ENCODE measurements at regions not wholly inside any gene's neighbourhood (a gene's known extent, or its start where the extent isn't known, plus 50 kb on each side); places are given as distances from the start of the nearest gene placed in this dataset.
A peak's percentile ranks its signal among the peaks of the same experiment; 100 is the strongest.
"Not testable (repeated sequence)": the region's sequence is repeated elsewhere in the genome, so short reads cannot be mapped to it uniquely, and the experiment has no call there.

- Histone ChIP-seq H3K36me3 (ENCODE audit: control insufficient read depth in 2 of 2, insufficient read depth in 1 of 2, low read length in 2 of 2) (no peaks in the 10 kb centered on the region), H3K9me3 (ENCODE audit: control insufficient read depth, insufficient read depth, low read depth, low read length) (no peaks in the 10 kb centered on the region), H3K4me1 (ENCODE audit: control insufficient read depth, insufficient read depth, low read length) (no peaks in the 10 kb centered on the region), H3K4me3 (ENCODE audit: low read depth, low read length) (no peak overlapping the region), H3K27ac (ENCODE audit: extremely low read depth, low read depth, low read length) (no peak overlapping the region)
- ChIA-PET CTCF (interaction anchor here (0.5 to 0.7 kb wide), 3 partner anchors 54 to 1111 kb away, joined by 3 to 4 read pairs (median 3); no protein-coding TSS in a partner anchor), POLR2A (no interaction called here)
- no peak for TF ChIP-seq ZNF174 (tag by site-specific recombination; IDR thresholded peaks at IDR 0.05)
- TF ChIP-seq GLI2 (tag by site-specific recombination; IDR thresholded peaks at IDR 0.05; ENCODE audit: borderline replicate concordance, low read depth), result no peak
- no peak for TF ChIP-seq SCRT1 (tag by site-specific recombination; IDR thresholded peaks at IDR 0.05; ENCODE audit: borderline replicate concordance)
- TF ChIP-seq ZNF202 (tag by site-specific recombination; IDR thresholded peaks at IDR 0.05; ENCODE audit: borderline replicate concordance), result no peak
- TF ChIP-seq ZNF768 (tag by site-specific recombination; IDR thresholded peaks at IDR 0.05), result no peak
- no peak for TF ChIP-seq ZNF37A (tag by site-specific recombination; IDR thresholded peaks at IDR 0.05)
- TF ChIP-seq, protein P1, sequence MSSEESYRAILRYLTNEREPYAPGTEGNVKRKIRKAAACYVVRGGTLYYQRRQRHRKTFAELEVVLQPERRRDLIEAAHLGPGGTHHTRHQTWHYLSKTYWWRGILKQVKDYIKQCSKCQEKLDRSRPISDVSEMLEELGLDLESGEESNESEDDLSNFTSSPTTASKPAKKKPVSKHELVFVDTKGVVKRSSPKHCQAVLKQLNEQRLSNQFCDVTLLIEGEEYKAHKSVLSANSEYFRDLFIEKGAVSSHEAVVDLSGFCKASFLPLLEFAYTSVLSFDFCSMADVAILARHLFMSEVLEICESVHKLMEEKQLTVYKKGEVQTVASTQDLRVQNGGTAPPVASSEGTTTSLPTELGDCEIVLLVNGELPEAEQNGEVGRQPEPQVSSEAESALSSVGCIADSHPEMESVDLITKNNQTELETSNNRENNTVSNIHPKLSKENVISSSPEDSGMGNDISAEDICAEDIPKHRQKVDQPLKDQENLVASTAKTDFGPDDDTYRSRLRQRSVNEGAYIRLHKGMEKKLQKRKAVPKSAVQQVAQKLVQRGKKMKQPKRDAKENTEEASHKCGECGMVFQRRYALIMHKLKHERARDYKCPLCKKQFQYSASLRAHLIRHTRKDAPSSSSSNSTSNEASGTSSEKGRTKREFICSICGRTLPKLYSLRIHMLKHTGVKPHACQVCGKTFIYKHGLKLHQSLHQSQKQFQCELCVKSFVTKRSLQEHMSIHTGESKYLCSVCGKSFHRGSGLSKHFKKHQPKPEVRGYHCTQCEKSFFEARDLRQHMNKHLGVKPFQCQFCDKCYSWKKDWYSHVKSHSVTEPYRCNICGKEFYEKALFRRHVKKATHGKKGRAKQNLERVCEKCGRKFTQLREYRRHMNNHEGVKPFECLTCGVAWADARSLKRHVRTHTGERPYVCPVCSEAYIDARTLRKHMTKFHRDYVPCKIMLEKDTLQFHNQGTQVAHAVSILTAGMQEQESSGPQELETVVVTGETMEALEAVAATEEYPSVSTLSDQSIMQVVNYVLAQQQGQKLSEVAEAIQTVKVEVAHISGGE (tag by site-specific recombination; conservative IDR thresholded peaks at IDR 0.05; ENCODE audit: low read depth), result no peak
Measured at GRCh38 chr11:13137844-13138301, 128.8 kb downstream of the RASSF10 start.

- H3K27ac ChIP-seq (ENCODE audit: extremely low read depth, low read depth, low read length); H3K9me3 ChIP-seq (ENCODE audit: control insufficient read depth, insufficient read depth, low read depth, low read length); POLR2A ChIA-PET; H3K4me1 ChIP-seq (ENCODE audit: control insufficient read depth, insufficient read depth, low read length); H3K36me3 ChIP-seq (ENCODE audit: control insufficient read depth in 2 of 2, insufficient read depth in 1 of 2, low read length in 2 of 2); H3K4me3 ChIP-seq (ENCODE audit: low read depth, low read length): not testable (repeated sequence)
- peak; percentile 84 for TF ChIP-seq ZNF146 (tag by site-specific recombination; IDR thresholded peaks at IDR 0.05)
- CTCF ChIA-PET, result interaction anchor here (0.7 kb wide), 1 partner anchor 13 kb away, joined by 3 read pairs; no protein-coding TSS in a partner anchor
Measured at GRCh38 chr11:13139085-13139484, 130.0 kb downstream of the RASSF10 start.

- ChIA-PET POLR2A (no interaction called here), CTCF (interaction anchor here (0.7 to 1.5 kb wide), 3 partner anchors 11 to 176 kb away, joined by 3 to 6 read pairs (median 4); no protein-coding TSS in a partner anchor)
- Histone ChIP-seq H3K4me1 (ENCODE audit: control insufficient read depth, insufficient read depth, low read length) (no peaks in the 10 kb centered on the region), H3K4me3 (ENCODE audit: low read depth, low read length) (no peak overlapping the region), H3K27ac (ENCODE audit: extremely low read depth, low read depth, low read length) (no peak overlapping the region), H3K9me3 (ENCODE audit: control insufficient read depth, insufficient read depth, low read depth, low read length) (no peaks in the 10 kb centered on the region), H3K36me3 (ENCODE audit: control insufficient read depth in 2 of 2, insufficient read depth in 1 of 2, low read length in 2 of 2) (no peaks in the 10 kb centered on the region)
- TF ChIP-seq, protein P2, sequence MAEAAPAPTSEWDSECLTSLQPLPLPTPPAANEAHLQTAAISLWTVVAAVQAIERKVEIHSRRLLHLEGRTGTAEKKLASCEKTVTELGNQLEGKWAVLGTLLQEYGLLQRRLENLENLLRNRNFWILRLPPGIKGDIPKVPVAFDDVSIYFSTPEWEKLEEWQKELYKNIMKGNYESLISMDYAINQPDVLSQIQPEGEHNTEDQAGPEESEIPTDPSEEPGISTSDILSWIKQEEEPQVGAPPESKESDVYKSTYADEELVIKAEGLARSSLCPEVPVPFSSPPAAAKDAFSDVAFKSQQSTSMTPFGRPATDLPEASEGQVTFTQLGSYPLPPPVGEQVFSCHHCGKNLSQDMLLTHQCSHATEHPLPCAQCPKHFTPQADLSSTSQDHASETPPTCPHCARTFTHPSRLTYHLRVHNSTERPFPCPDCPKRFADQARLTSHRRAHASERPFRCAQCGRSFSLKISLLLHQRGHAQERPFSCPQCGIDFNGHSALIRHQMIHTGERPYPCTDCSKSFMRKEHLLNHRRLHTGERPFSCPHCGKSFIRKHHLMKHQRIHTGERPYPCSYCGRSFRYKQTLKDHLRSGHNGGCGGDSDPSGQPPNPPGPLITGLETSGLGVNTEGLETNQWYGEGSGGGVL (tag by site-specific recombination; IDR thresholded peaks at IDR 0.05), result no peak
- TF ChIP-seq ZNF16 (tag by site-specific recombination; IDR thresholded peaks at IDR 0.05; ENCODE audit: low read depth) (no peak), ZNF221 (tag by site-specific recombination; IDR thresholded peaks at IDR 0.05; ENCODE audit: borderline replicate concordance) (no peak), ZNF24 (tag by site-specific recombination; IDR thresholded peaks at IDR 0.05) (no peak), ZNF624 (tag by site-specific recombination; IDR thresholded peaks at IDR 0.05) (no peak), ZNF654 (tag by site-specific recombination; IDR thresholded peaks at IDR 0.05; ENCODE audit: low read depth) (no peak)
- TF ChIP-seq, protein P3, sequence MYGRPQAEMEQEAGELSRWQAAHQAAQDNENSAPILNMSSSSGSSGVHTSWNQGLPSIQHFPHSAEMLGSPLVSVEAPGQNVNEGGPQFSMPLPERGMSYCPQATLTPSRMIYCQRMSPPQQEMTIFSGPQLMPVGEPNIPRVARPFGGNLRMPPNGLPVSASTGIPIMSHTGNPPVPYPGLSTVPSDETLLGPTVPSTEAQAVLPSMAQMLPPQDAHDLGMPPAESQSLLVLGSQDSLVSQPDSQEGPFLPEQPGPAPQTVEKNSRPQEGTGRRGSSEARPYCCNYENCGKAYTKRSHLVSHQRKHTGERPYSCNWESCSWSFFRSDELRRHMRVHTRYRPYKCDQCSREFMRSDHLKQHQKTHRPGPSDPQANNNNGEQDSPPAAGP (tag by site-specific recombination; IDR thresholded peaks at IDR 0.05), result no peak
- TF ChIP-seq, protein P1 (tag by site-specific recombination; conservative IDR thresholded peaks at IDR 0.05; ENCODE audit: low read depth), result no peak
Measured at GRCh38 chr11:13140028-13140870, 131.1 kb downstream of the RASSF10 start.

Data from HEK293 (cell line).